GM12891 (cell line): ENCODE measurements at regions not wholly inside any gene's neighbourhood (a gene's known extent, or its start where the extent isn't known, plus 50 kb on each side); places are given as distances from the start of the nearest gene placed in this dataset.

ENCODE experiments used
- PAX5 ChIP-seq: IDR thresholded peaks from 2 replicates; pipeline ENCODE4 v1.6.1; 2011; ENCODE audit warnings: low read length, moderate library complexity, mild to moderate bottlenecking; ENCODE audit not compliant: insufficient read depth, severe bottlenecking
- POLR2A ChIP-seq: IDR thresholded peaks from 2 replicates; pipeline ENCODE4 v1.6.1; 2011; ENCODE audit warnings: low read depth, low read length, control low read depth
- POLR2AphosphoS5 ChIP-seq: IDR thresholded peaks from 2 replicates; pipeline ENCODE4 v1.6.1; 2011; ENCODE audit warnings: low read depth, low read length, control low read depth
- POU2F2 ChIP-seq: IDR thresholded peaks from 2 replicates; pipeline ENCODE4 v1.6.1; 2011; ENCODE audit warnings: low read depth, mild to moderate bottlenecking, control low read depth, low read length, moderate library complexity
- SPI1 ChIP-seq: IDR thresholded peaks from 2 replicates; pipeline ENCODE4 v1.6.1; 2011; ENCODE audit warnings: low read depth, low read length, control low read depth
- TAF1 ChIP-seq: IDR thresholded peaks from 2 replicates; pipeline ENCODE4 v1.6.1; 2011; ENCODE audit warnings: low read depth, low read length, control low read depth

GRCh38 chr5:152987131-152987530 lies 503.3 kb upstream of the GRIA1 start:
- TF ChIP-seq POLR2A (no peak), TAF1 (no peak), POLR2AphosphoS5 (no peak), POU2F2 (no peak), SPI1 (no peak), PAX5 (no peak)
